CD4-positive, alpha-beta T cell treated with Interleukin-15 for 4 hours (primary cell): ENCODE measurements at regions not wholly inside any gene's neighbourhood (a gene's known extent, or its start where the extent isn't known, plus 50 kb on each side); places are given as distances from the start of the nearest gene placed in this dataset.

Experiments
- DNase-seq: peaks from one replicate; pipeline ENCODE4 v3.0.0-alpha.2; 2020; ENCODE audit warnings: low spot score

DNA sequence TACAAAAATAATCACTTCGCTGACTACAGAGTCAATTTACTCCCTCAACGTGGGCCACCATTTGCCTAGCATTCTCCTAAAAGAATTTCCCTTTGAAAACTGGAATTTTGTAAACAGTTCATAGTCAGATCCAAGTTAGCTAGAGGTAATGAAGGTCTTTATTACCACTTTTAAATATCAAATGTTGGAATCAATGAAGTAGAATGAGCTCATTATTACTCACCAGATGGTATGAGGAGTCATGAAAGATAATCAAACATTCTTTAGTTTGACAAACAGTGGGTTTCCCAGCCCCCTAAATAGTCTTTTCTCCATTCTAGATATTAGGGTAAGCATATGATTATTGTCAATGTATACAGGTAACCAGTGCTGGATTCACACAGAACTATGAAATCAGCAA lies 455.7 kb upstream of the THBS1 start:
- DNase-seq = no peak

DNA sequence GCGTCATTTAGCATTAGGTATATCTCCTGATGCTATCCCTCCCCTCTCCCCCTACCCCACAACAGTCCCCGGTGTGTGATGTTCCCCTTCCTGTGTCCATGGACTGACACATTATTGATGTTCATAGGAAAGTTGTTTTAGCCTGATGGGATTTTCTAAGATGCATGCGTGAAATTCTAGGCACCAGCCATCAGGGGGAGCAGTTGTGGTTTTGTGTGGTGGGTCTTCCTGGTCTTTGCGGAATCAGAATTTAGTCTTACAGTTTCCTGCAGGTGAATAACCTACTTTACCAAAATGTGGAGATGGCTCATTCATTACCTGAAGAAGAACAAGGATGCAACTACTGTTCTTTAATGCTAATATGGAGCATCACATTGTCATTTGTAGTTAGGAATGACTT lies 455.0 kb upstream of the THBS1 start:
- DNase-seq = peak; percentile 16

DNA sequence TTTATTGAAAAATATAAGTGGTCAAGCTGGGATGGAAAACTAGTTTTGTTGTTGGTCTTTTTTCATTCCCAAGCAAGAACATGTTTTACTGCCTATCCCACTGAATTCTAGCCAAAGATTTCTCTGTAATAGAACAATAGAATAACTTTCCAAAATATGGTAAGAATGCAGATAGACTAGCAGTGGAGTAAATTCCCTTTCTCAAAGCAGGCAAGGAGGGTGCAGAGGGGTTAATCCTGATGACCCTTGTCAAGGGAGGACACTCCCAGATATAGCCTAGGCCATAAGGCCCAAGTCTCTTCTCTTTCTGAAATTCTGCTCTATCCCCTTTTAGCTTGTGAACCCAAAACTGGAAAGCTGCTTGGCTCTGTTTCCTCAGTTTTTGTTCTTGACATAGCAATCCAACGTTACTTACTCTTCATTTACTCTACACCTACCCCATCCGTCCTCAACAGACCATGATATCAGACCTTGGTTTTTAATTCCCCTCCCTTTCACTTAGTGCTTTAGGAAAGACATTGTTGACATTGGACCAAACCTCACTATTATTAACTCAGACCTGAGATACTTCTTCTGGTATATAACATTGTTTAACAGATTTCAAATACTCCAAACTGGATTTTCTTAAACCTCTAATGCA lies 453.6 kb upstream of the THBS1 start:
- DNase-seq = no peak

DNA sequence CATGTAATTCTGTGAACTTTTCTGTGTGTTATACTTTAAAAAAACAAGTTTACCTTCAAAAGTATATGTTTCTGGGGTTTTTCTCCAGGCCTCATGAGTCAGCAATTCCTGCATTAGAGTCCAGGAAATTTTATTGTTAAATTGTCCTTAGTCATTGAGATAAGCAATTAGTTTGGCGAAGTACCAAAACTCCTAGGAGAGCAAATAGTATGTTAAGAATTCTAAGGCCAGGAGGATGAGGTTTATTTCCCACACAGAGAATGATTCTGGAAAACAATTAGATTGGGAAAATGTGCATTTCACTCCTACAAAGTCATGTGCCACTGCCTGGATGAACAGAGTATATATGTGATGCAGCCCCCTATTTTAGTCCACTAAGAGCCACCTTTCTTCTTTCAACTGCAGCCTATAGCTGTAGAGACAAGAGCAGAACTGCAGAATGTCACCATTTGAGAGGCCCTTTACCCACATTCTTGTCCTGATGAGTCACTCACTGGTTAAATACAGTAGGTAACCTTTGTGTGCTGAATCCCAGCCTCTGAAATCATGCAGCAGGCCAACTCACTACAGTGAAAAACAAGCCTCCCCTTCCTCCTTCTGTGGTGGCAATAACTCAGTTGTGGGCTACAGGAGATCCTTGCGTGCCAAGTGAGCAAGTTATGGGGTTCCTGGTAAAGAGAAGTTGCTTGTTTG lies 452.8 kb upstream of the THBS1 start:
- DNase-seq = no peak

DNA sequence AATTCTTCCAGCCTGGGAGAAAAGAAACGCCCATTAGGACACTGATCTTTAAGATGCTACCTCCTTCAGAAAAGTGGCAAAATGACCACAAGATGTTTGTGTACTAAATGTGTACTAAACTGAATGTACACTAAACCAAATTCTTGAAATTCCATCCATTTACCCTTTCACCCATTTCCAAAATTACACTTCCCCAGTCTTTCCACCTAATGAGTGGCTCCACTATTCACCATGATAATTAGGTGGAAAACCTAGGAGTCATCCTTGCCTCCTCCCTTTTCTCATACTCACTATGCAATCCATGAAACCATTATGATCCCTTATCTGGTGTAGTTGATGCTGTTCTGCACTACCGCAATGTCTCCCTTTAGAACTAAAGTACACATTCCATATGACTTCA lies 452.1 kb upstream of the THBS1 start:
- no peak for DNase-seq

DNA sequence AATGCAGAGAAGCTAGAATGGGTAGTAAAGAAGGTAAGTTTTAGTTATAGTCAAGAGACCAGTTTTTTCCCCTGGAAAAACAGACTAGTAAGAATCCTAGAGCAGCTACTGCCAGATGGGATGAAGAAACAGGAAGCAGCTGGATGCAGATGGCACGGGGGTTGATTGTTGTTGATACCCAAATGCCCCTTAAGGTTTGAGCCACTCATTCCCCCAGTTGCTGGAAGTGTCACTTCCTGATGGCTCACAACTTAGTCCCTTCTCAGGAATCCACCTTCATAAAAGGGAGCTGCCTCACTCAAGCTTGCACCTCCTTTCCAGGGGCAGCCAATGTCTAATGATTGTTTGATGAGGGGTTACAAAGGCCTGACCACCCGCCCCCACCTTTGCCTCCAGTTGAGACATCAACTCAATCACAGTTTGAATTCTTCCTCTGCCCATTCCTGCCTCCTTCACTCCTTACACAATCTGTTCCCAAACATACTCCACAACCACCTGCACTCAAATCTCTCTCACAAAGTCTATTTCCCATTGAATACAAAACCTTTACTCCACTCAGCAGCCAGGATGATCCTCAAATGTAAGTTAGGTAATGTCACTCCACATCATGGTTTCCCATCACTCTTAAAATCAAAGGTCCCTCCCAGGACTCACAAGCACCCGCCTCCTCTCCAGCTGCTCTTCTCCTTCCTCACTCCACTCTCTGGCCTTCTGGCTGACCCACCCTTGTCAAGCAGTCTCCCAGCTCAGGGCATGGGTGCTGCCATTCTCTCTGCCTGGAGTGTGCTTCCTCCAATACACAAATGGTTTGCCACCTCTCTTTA lies 450.1 kb upstream of the THBS1 start:
- DNase-seq = no peak

DNA sequence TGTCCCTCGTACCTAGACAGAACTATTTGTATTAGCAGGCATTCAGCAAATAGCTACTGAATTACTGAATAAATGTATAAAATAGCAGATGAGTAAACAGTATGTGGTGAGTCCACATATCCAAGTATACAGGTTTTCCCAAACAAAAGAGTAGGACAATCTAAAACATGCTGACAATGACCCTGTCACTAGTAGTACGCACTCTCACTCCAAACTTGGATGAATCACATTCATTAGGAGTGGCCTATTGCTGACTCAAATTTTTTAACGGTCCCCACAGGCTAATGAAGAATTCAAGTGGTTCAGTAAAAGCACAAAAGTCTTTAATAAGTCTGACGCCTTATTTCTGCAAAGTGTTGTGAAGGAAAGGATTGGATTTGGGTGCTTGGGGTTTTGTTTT lies 449.3 kb upstream of the THBS1 start:
- no peak for DNase-seq

DNA sequence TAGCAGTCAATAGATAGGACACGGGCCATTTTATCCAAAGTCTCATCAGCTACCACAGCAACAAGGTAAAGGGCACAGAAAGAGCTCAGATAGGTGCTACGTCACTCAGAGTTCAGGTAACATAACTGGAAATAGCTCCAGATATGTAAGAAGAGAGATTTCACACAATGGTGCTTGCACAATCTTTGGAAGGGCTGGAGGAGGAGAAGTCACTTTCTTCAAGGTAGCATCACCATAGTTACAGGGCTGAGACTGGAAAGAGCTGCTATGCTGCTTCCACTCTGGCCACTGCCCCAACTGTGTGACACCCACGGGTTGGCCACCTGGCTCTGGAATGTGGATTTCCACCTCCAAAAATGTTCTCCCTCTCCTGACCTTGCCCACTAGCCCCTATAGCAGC lies 448.8 kb upstream of the THBS1 start:
- DNase-seq = no peak

DNA sequence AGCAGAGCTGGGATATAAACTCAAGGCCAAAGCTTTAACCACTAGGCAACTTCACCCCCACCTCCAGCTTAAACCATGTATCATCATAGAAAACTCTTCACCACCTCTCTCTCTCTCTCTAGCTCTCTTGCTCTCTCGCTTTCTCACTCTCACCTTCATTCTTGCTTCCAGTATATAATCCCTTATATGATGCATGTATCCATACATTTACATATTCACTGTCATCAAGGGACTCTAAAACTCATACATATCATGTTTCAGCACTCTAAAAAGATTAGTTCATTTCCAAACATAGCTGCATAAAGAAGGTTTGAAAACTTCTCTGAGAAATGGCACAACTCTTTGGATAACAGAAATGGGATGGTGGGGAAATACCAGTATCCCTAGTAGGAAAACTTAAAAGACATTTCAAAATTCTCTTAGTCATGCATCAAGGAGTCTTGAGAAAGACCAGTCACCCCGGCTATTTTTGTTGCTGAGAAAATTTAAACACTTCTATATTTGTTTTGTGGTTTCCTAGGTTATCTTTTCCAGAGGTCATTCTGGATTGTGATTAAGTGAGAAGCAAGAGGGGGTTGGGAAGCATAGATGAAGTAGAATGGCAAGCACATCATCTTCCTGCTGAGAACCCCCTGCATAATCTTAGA lies 447.8 kb upstream of the THBS1 start:
- DNase-seq = no peak

DNA sequence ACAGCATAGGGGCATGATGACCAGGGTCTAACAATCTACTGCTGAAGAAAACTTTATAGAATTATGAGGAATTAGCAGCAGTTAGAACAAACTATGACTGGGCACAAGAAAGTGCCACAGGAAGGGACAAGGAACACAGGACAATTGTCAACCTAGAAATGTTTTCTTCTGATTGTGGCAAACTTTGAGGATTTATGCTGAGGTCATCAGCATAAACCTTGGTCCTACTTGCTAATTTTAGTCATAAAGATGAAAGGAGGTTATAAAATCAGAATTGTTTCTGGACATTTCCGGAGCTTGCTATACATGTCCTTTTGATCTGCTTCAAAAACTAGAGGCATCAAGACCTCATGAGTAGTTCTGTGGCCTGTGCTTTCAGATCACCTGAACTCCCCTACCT lies 446.6 kb upstream of the THBS1 start:
- no peak for DNase-seq

DNA sequence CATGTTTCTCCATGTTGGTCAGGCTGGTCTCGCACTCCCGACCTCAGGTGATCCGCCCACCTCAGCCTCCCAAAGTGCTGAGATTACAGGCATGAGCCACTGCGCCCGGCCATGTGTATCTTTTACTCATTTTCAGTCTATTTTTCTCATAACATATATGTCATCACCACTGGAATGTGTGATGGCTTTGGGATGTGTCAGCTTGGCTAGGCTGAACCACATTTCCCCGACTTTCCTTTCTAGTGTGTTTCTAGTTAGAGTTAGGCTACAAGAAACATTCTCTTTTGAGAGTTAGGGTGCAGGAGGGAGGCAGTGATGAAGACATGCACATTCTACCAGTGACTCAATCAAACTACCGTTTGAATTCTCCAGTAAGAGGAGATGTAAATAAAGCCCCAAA lies 444.9 kb upstream of the THBS1 start:
- no peak for DNase-seq

DNA sequence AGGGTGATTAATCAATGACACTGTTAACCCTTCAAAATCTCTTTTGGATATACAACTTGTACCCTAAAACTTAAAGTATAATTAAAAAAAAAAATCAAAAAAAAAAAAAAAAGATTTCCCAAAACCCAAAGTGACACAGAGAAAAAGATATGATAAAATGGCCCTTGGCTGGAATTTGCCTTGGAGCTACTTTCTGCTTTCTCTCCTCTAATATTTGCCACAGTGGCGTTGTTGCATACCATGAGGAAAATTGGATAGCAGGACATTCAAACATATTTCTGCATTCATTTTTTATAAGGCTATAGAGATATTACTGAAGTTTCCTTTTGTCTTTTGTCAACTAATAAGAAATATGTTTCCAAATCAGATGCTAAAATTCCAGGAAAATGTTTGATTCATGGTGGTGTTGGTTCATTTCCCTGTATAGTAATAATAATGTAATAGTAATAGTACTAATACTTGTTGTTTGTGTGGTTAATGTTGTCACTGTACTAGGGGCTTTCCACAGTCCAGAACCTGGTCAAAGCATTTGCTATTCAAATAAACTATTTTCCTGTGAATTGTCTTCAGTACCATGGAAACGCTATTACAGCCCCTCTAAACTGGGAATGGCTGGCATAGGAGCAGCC lies 441.3 kb upstream of the THBS1 start:
- DNase-seq = no peak

DNA sequence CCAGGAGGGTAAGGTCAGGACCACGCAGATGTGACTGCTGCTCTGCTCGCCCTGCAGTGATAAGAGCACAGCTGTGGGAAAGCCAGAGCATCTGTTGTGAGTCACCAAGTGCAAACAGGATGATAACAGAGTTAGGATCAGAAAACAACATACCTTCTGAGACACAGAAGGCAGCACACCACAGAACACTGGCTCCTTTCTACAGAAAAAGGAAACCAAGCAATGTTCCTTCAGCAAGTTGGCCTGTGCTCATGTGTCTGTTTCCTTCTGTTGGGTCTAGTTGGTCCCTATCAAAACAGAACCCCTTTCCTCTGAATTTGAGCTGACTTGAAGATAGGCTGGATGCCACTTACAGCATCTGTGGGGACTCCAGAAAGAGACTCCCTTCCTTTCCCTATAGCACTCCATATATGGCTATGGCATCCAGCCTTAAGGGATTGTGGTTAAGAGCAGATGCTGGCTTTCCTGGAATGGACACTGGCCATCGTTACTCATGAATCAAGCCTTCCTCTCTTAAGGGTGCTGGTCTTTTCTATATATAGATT lies 440.7 kb upstream of the THBS1 start:
- no peak for DNase-seq

DNA sequence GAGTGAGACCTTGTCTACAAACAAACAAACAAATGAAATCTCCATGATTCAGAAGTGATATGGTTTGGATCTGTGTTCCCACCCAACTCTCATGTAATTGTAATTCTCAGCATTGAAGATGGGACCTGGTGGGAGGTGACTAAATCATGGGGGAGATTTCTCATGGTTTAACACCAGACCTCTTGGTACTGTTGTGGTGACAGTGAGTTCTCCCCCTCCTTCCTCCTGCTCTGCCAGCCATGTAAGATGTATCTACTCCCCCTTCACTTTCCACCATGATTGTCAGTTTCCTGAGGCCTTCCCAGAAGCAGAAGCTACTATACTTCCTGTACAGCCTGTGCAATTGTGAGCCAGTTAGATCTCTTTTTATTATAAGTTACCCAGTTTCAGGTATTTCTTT lies 438.4 kb upstream of the THBS1 start:
- DNase-seq = no peak

DNA sequence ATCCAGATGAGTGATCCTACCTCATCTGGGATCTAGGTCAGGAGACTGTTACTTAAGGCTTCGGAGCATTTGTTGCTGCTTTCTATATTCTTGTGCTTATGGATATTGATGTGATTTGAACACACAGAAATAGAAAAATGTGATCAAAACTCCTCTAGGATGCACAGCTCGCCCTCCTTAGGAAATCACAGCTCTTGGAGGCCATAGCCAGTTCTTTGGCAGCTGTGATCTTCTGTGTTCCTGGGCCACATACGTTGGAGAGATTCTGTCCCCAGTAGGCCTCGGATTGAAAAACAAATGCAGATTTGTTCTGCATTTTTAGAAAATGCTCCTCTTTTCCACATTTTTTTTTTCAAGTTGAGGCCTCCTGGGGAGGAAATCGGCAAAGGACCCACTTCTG lies 437.4 kb upstream of the THBS1 start:
- no peak for DNase-seq

DNA sequence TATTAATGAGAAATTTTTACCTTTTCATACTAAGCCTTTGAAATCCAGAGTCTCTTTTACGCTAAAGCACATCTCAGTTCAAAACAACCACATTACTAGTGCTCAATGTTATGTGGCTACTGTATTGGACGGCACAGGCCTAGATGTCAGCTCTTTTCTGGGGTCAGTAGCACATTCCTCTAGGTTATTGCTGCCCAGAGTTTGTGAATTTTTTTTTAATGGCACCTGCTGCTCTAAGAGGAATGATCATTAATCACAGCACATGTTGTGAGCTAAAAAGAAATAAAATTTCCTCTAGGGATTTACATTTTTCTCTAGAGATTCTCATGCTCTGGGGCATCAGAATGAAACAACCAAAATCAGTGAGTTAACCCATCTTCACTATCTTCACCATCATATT lies 436.8 kb upstream of the THBS1 start:
- DNase-seq = no peak

DNA sequence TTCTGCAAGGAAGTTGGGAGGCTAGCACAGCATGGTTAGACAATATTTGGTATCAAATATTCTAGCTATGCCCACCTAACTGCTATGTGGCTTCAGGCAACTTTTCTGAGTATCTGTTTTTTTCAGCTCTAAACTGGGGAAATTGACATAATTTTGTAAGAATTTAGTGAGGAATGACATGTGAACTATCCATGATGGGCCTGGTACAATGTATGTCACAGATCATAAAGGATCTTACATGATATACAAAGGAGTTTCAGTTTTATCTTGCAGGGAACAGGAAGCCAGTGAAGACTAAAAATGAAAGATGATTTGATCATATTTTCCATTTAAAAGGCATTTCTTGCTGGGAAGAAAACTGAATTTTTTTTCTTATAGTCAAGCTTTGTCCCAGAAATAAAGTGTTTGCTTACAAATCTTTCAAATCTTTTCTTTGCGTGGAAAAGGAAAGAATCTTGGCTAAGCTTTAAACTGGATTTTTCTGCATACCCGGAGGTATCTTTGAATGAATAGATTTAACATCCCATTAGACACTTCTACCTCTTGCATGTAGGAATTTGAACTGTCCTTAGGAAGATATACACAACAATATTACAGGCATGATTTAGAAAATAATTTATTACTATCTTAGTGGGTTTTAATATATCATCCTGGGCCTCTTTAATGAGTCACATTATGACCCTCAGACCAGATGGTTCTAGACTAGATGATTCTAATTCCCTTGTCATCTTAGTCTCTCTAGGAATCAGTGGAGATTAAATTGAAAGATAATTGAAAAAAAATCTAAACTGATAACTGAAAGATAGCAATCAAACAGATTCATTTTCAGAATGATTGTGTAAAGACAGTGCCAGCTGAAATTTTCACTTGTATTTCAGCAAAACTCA lies 436.0 kb upstream of the THBS1 start:
- no peak for DNase-seq

DNA sequence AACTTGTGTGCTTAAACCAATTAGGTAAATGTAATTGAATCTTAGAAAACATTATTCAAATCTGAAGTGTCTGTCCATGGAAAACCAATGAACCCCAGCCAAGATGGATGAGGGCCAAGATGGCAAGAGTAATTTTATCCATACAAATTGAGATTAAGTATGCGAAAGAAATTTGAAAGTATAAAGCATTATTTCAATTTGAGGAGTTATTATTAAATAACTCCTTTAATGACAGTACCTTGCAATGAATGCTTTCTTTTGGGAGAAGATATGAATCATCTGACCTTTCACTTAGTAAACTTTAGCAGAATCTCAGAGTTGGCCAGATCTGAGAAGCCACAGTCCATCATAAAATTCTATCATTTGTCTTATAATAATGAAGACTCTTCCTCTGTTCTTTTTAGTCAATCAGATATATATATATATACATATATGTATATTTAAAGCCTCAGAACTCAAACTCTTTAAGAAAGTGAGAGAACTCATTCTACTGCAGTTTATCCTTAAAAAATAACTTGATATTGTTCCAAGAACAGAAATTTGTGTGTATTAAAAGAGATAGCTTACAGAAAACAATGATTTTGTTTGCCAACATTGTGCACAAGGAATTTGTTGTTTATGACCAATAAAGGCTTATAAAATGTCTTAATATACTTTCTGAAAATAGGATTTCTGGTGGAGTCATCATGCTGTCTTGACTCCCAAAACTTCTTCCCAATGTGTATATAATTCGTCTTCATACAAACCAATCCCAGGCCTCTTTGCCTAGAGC lies 434.8 kb upstream of the THBS1 start:
- DNase-seq = no peak

DNA sequence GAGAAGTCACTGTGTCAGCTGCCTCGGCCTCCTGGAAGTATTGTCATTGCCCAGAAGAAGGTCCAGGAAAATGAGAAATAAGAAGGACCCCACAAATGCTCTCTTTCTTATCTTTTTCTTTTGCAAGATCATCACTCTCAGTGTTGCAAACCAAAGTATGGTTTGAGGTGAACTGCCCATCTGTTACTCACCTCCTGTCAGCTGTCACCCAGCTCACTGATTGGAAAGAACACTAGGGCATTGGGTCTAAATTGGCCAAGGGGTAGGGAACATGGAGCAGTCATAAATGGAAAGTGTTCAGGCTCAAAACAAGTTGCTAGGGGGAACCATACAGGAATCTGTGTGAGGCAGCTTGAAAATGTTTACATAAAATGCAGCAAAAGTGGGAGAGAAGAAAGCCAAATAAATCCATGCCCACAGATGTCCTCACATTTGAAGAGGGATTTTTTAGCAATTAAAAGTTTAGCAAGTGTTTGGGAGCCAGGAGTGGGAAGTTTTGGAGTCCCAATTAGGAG lies 431.2 kb upstream of the THBS1 start:
- DNase-seq = no peak

DNA sequence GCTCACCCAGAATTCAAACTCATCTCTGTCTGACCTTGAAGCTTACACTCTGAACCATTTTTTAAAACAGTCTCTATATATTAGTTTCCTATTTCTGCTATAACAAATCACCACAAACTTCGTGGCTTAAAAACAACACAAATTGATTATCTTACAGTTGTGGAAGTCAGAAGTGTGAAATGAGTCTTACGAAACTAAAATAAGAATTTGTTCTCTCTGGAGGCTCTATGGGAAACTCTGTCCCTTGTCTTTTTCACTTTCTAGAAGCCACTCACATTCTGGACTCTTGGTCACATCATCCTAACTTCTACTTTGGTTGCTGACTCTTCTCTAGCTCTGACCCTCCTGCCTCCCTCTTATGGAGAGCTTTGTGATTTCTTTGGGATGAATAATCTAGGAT lies 429.3 kb upstream of the THBS1 start:
- no peak for DNase-seq
